ENCODE measurements at regions not wholly inside any gene's neighbourhood (a gene's known extent, or its start where the extent isn't known, plus 50 kb on each side); places are given as distances from the start of the nearest gene placed in this dataset.

- TF ChIP-seq, protein P1, sequence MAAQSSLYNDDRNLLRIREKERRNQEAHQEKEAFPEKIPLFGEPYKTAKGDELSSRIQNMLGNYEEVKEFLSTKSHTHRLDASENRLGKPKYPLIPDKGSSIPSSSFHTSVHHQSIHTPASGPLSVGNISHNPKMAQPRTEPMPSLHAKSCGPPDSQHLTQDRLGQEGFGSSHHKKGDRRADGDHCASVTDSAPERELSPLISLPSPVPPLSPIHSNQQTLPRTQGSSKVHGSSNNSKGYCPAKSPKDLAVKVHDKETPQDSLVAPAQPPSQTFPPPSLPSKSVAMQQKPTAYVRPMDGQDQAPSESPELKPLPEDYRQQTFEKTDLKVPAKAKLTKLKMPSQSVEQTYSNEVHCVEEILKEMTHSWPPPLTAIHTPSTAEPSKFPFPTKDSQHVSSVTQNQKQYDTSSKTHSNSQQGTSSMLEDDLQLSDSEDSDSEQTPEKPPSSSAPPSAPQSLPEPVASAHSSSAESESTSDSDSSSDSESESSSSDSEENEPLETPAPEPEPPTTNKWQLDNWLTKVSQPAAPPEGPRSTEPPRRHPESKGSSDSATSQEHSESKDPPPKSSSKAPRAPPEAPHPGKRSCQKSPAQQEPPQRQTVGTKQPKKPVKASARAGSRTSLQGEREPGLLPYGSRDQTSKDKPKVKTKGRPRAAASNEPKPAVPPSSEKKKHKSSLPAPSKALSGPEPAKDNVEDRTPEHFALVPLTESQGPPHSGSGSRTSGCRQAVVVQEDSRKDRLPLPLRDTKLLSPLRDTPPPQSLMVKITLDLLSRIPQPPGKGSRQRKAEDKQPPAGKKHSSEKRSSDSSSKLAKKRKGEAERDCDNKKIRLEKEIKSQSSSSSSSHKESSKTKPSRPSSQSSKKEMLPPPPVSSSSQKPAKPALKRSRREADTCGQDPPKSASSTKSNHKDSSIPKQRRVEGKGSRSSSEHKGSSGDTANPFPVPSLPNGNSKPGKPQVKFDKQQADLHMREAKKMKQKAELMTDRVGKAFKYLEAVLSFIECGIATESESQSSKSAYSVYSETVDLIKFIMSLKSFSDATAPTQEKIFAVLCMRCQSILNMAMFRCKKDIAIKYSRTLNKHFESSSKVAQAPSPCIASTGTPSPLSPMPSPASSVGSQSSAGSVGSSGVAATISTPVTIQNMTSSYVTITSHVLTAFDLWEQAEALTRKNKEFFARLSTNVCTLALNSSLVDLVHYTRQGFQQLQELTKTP (IDR thresholded peaks at IDR 0.05; ENCODE audit: low read depth in 1 of 2, partially characterized antibody in 2 of 2): peak in 1 of 2 experiments; percentile 25
- TF ChIP-seq ZNF586 (CRISPR knock-in tag; conservative IDR thresholded peaks at IDR 0.05) (no peak), ZFPM2 (CRISPR knock-in tag; IDR thresholded peaks at IDR 0.05) (no peak), KHSRP (IDR thresholded peaks at IDR 0.05) (no peak), LEF1 (IDR thresholded peaks at IDR 0.05) (no peak), L3MBTL2 (IDR thresholded peaks at IDR 0.05) (peak; percentile 76), PTRF (tag; IDR thresholded peaks at IDR 0.05) (0 out of 2 replicates have a peak, but pooled peaks have one; percentile 43), GATA2 (CRISPR knock-in tag; IDR thresholded peaks at IDR 0.05) (no peak), XRCC4 (IDR thresholded peaks at IDR 0.05; ENCODE audit: extremely low read depth, insufficient read depth, insufficient read length) (no peak), OTX1 (CRISPR knock-in tag; IDR thresholded peaks at IDR 0.05) (peak; percentile 90; the same call in 1 of the 2 replicates), PHF20 (IDR thresholded peaks at IDR 0.05; ENCODE audit: partially characterized antibody) (no peak)
- TF ChIP-seq, protein P2, sequence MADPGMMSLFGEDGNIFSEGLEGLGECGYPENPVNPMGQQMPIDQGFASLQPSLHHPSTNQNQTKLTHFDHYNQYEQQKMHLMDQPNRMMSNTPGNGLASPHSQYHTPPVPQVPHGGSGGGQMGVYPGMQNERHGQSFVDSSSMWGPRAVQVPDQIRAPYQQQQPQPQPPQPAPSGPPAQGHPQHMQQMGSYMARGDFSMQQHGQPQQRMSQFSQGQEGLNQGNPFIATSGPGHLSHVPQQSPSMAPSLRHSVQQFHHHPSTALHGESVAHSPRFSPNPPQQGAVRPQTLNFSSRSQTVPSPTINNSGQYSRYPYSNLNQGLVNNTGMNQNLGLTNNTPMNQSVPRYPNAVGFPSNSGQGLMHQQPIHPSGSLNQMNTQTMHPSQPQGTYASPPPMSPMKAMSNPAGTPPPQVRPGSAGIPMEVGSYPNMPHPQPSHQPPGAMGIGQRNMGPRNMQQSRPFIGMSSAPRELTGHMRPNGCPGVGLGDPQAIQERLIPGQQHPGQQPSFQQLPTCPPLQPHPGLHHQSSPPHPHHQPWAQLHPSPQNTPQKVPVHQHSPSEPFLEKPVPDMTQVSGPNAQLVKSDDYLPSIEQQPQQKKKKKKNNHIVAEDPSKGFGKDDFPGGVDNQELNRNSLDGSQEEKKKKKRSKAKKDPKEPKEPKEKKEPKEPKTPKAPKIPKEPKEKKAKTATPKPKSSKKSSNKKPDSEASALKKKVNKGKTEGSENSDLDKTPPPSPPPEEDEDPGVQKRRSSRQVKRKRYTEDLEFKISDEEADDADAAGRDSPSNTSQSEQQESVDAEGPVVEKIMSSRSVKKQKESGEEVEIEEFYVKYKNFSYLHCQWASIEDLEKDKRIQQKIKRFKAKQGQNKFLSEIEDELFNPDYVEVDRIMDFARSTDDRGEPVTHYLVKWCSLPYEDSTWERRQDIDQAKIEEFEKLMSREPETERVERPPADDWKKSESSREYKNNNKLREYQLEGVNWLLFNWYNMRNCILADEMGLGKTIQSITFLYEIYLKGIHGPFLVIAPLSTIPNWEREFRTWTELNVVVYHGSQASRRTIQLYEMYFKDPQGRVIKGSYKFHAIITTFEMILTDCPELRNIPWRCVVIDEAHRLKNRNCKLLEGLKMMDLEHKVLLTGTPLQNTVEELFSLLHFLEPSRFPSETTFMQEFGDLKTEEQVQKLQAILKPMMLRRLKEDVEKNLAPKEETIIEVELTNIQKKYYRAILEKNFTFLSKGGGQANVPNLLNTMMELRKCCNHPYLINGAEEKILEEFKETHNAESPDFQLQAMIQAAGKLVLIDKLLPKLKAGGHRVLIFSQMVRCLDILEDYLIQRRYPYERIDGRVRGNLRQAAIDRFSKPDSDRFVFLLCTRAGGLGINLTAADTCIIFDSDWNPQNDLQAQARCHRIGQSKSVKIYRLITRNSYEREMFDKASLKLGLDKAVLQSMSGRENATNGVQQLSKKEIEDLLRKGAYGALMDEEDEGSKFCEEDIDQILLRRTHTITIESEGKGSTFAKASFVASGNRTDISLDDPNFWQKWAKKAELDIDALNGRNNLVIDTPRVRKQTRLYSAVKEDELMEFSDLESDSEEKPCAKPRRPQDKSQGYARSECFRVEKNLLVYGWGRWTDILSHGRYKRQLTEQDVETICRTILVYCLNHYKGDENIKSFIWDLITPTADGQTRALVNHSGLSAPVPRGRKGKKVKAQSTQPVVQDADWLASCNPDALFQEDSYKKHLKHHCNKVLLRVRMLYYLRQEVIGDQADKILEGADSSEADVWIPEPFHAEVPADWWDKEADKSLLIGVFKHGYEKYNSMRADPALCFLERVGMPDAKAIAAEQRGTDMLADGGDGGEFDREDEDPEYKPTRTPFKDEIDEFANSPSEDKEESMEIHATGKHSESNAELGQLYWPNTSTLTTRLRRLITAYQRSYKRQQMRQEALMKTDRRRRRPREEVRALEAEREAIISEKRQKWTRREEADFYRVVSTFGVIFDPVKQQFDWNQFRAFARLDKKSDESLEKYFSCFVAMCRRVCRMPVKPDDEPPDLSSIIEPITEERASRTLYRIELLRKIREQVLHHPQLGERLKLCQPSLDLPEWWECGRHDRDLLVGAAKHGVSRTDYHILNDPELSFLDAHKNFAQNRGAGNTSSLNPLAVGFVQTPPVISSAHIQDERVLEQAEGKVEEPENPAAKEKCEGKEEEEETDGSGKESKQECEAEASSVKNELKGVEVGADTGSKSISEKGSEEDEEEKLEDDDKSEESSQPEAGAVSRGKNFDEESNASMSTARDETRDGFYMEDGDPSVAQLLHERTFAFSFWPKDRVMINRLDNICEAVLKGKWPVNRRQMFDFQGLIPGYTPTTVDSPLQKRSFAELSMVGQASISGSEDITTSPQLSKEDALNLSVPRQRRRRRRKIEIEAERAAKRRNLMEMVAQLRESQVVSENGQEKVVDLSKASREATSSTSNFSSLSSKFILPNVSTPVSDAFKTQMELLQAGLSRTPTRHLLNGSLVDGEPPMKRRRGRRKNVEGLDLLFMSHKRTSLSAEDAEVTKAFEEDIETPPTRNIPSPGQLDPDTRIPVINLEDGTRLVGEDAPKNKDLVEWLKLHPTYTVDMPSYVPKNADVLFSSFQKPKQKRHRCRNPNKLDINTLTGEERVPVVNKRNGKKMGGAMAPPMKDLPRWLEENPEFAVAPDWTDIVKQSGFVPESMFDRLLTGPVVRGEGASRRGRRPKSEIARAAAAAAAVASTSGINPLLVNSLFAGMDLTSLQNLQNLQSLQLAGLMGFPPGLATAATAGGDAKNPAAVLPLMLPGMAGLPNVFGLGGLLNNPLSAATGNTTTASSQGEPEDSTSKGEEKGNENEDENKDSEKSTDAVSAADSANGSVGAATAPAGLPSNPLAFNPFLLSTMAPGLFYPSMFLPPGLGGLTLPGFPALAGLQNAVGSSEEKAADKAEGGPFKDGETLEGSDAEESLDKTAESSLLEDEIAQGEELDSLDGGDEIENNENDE (IDR thresholded peaks at IDR 0.05; ENCODE audit: low read depth, low read length): no peak
- TF ChIP-seq, protein P3, sequence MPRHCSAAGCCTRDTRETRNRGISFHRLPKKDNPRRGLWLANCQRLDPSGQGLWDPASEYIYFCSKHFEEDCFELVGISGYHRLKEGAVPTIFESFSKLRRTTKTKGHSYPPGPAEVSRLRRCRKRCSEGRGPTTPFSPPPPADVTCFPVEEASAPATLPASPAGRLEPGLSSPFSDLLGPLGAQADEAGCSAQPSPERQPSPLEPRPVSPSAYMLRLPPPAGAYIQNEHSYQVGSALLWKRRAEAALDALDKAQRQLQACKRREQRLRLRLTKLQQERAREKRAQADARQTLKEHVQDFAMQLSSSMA (CRISPR knock-in tag; IDR thresholded peaks at IDR 0.05): no peak
Observed at GRCh38 chr3:170811928-170812591, 57.9 kb downstream of the RPL22L1 start (continued).

Data from K562 (cell line).